NB4 (cell line): ENCODE measurements at regions not wholly inside any gene's neighbourhood (a gene's known extent, or its start where the extent isn't known, plus 50 kb on each side); places are given as distances from the start of the nearest gene placed in this dataset.

ENCODE experiments used
- MYC ChIP-seq: IDR thresholded peaks from 2 replicates; pipeline ENCODE4 v1.6.1; 2011; ENCODE audit warnings: low read depth, low read length
- POLR2A ChIP-seq: IDR thresholded peaks from 2 replicates; pipeline ENCODE4 v1.6.1; 2011; ENCODE audit warnings: mild to moderate bottlenecking; ENCODE audit not compliant: insufficient read length; ENCODE audit errors: extremely low read depth
- TF ChIP-seq, protein P1 (sequence below): IDR thresholded peaks from one replicate; pipeline ENCODE4 v1.5.1; 2012; ENCODE audit warnings: low read depth, low read length
- TF ChIP-seq, protein P2 (sequence below): IDR thresholded peaks from 2 replicates; pipeline ENCODE4 v1.6.1; 2011; ENCODE audit warnings: low read depth, low read length

DNA sequence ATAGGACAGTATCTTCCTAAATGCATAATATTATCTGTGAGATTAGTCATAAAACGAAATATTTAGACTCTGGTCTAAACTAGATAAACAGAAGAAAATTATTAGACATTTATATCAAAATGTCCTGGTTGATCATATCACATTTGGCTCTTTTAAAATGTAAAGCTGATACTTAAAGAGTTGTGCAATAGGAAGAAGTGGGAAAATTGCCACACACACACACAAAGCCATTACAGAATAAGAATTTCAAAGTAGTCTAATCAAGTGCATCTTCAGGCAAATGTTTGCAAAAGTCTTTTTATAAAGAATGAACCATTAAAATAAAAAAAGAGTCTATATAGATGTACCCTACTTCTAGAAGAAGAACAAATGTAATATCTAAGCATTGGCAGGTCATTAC is 301.7 kb downstream of the KIF2B start:
- TF ChIP-seq, protein P1, sequence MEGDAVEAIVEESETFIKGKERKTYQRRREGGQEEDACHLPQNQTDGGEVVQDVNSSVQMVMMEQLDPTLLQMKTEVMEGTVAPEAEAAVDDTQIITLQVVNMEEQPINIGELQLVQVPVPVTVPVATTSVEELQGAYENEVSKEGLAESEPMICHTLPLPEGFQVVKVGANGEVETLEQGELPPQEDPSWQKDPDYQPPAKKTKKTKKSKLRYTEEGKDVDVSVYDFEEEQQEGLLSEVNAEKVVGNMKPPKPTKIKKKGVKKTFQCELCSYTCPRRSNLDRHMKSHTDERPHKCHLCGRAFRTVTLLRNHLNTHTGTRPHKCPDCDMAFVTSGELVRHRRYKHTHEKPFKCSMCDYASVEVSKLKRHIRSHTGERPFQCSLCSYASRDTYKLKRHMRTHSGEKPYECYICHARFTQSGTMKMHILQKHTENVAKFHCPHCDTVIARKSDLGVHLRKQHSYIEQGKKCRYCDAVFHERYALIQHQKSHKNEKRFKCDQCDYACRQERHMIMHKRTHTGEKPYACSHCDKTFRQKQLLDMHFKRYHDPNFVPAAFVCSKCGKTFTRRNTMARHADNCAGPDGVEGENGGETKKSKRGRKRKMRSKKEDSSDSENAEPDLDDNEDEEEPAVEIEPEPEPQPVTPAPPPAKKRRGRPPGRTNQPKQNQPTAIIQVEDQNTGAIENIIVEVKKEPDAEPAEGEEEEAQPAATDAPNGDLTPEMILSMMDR, result no peak
- TF ChIP-seq POLR2A (no peak), MYC (no peak)
- TF ChIP-seq, protein P2, sequence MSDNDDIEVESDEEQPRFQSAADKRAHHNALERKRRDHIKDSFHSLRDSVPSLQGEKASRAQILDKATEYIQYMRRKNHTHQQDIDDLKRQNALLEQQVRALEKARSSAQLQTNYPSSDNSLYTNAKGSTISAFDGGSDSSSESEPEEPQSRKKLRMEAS, result no peak
